ENCODE measurements at regions not wholly inside any gene's neighbourhood (a gene's known extent, or its start where the extent isn't known, plus 50 kb on each side); places are given as distances from the start of the nearest gene placed in this dataset.

- TF ChIP-seq SPI1 (IDR thresholded peaks at IDR 0.05; ENCODE audit: borderline replicate concordance, low read depth) = no peak
- TF ChIP-seq POLR2AphosphoS5 (IDR thresholded peaks at IDR 0.05; ENCODE audit: low read depth) = no peak
- TF ChIP-seq GABPA (IDR thresholded peaks at IDR 0.05; ENCODE audit: low read depth) = no peak
- H3K4me3 ChIP-seq (replicated peaks; ENCODE audit: insufficient read depth, low read length) = no peak overlapping the region
- H3K27me3 ChIP-seq (ENCODE audit: insufficient read depth, poor library complexity, severe bottlenecking) = no peaks in the 10 kb centered on the region
- no peak for DNase-seq (ENCODE audit: low read depth in 1 of 2, low spot score in 1 of 2)
- H3K27ac ChIP-seq (replicated peaks) = no peak overlapping the region
These were observed 672.8 kb upstream of the SYT4 start for GRCh38 chr18:43950062-43950461.

- TF ChIP-seq CTCF (IDR thresholded peaks at IDR 0.05; ENCODE audit: insufficient read depth, low read length) = no peak
- no peak for TF ChIP-seq SPI1 (IDR thresholded peaks at IDR 0.05; ENCODE audit: borderline replicate concordance, low read depth)
- no peak for TF ChIP-seq GABPA (IDR thresholded peaks at IDR 0.05; ENCODE audit: low read depth)
- no peak for TF ChIP-seq REST (IDR thresholded peaks at IDR 0.05; ENCODE audit: insufficient replicate concordance, low read depth)
- no peak for TF ChIP-seq POLR2AphosphoS5 (IDR thresholded peaks at IDR 0.05; ENCODE audit: low read depth)
- DNase-seq (ENCODE audit: low read depth in 1 of 2, low spot score in 1 of 2) = no peak
- no peaks in the 10 kb centered on the region for H3K27me3 ChIP-seq (ENCODE audit: insufficient read depth, poor library complexity, severe bottlenecking)
- H3K4me3 ChIP-seq (replicated peaks; ENCODE audit: insufficient read depth, low read length) = no peak overlapping the region
- no peak overlapping the region for H3K27ac ChIP-seq (replicated peaks)
These were observed 675.1 kb upstream of the SYT4 start for GRCh38 chr18:43952398-43952797.

GRCh38 chr18:43961722-43962121 lies 684.4 kb upstream of the SYT4 start:
- no peak overlapping the region for H3K27ac ChIP-seq (replicated peaks)
- DNase-seq (ENCODE audit: low read depth in 1 of 2, low spot score in 1 of 2) = no peak
- H3K27me3 ChIP-seq (ENCODE audit: insufficient read depth, poor library complexity, severe bottlenecking) = no peaks in the 10 kb centered on the region
- no peak overlapping the region for H3K4me3 ChIP-seq (replicated peaks; ENCODE audit: insufficient read depth, low read length)
- TF ChIP-seq SPI1 (IDR thresholded peaks at IDR 0.05; ENCODE audit: borderline replicate concordance, low read depth) (no peak), POLR2AphosphoS5 (IDR thresholded peaks at IDR 0.05; ENCODE audit: low read depth) (no peak), REST (IDR thresholded peaks at IDR 0.05; ENCODE audit: insufficient replicate concordance, low read depth) (no peak), GABPA (IDR thresholded peaks at IDR 0.05; ENCODE audit: low read depth) (no peak), CTCF (IDR thresholded peaks at IDR 0.05; ENCODE audit: insufficient read depth, low read length) (no peak)

- Histone ChIP-seq H3K4me3 (replicated peaks; ENCODE audit: insufficient read depth, low read length) (no peak overlapping the region), H3K27me3 (ENCODE audit: insufficient read depth, poor library complexity, severe bottlenecking) (no peaks in the 10 kb centered on the region), H3K27ac (replicated peaks) (no peak overlapping the region)
- DNase-seq (ENCODE audit: low read depth in 1 of 2, low spot score in 1 of 2) = no peak
- TF ChIP-seq CTCF (IDR thresholded peaks at IDR 0.05; ENCODE audit: insufficient read depth, low read length) (no peak), REST (IDR thresholded peaks at IDR 0.05; ENCODE audit: insufficient replicate concordance, low read depth) (no peak), SPI1 (IDR thresholded peaks at IDR 0.05; ENCODE audit: borderline replicate concordance, low read depth) (no peak), GABPA (IDR thresholded peaks at IDR 0.05; ENCODE audit: low read depth) (no peak), POLR2AphosphoS5 (IDR thresholded peaks at IDR 0.05; ENCODE audit: low read depth) (no peak)
These were observed 687.4 kb upstream of the SYT4 start for GRCh38 chr18:43964666-43965065.

Measured in HL-60 (cell line).